ENCODE measurements at regions not wholly inside any gene's neighbourhood (a gene's known extent, or its start where the extent isn't known, plus 50 kb on each side); places are given as distances from the start of the nearest gene placed in this dataset.

- ChIA-PET POLR2A (no interaction called here), CTCF (no interaction called here)
- intact Hi-C loops (cut with micrococcal nuclease; ENCODE audit: unreplicated experiment) = no loop called here
- DNase-seq = peak; percentile 16 to 47
- Histone ChIP-seq H3K4me1 (no peaks in the 10 kb centered on the region), H3K36me3 (ENCODE audit: control insufficient read depth, insufficient read depth, low read length) (no peaks in the 10 kb centered on the region), H3K9me3 (no peaks in the 10 kb centered on the region), H3K4me3 (ENCODE audit: low read depth, low read length) (no peak overlapping the region), H3K27me3 (replicated peaks; ENCODE audit: control insufficient read depth, insufficient read depth, low read length) (no peaks in the 10 kb centered on the region)
- BruUV-seq (replicated peaks) = no TSS peak
- Mint-ChIP-seq H3K27me3 (ENCODE audit: insufficient read depth, unreplicated experiment) (no peaks in the 10 kb centered on the region), H3K9me3 (ENCODE audit: unreplicated experiment) (no peaks in the 10 kb centered on the region), H3K27ac (ENCODE audit: unreplicated experiment) (no peak overlapping the region), H3K4me3 (ENCODE audit: unreplicated experiment) (no peak overlapping the region), H3K4me1 (ENCODE audit: low read depth, unreplicated experiment) (no peaks in the 10 kb centered on the region), H3K36me3 (ENCODE audit: insufficient read depth, unreplicated experiment) (no peaks in the 10 kb centered on the region)
- TF ChIP-seq CTCF (IDR thresholded peaks at IDR 0.05; ENCODE audit: insufficient read depth in 1 of 2, low read depth in 1 of 2, low read length in 1 of 2, severe bottlenecking in 1 of 2, unreplicated experiment in 1 of 2) = no peak
These were observed 79.8 kb upstream of the CNTN5 start for GRCh38 chr11:98940913-98941312.

DNA sequence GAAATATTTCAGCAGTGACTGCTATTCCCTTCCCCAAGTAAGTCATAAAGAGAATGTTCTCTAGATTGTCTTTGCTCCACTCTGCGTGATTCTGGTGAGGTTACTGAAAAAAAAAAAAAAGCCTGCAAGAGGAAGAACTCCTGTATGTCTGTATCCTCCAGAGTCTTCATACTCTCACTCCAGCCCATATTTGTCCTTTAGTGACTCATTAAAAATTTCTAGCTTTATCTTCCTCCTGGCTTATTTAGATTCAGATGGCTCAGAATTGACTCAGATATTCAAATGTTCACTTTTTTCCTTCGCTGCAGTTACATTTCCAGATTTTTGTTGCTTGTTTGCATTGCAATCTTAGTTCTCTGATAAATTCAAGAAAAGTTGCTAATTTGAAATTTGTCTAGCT is 76.3 kb upstream of the CNTN5 start:
- ChIA-PET CTCF (no interaction called here), POLR2A (no interaction called here)
- no peaks in the 10 kb centered on the region for H3K36me3 Mint-ChIP-seq (ENCODE audit: insufficient read depth, unreplicated experiment)
- H3K27ac Mint-ChIP-seq (ENCODE audit: unreplicated experiment) = no peak overlapping the region
- Histone ChIP-seq H3K36me3 (ENCODE audit: control insufficient read depth, insufficient read depth, low read length) (no peaks in the 10 kb centered on the region), H3K4me1 (no peaks in the 10 kb centered on the region), H3K27me3 (replicated peaks; ENCODE audit: control insufficient read depth, insufficient read depth, low read length) (no peaks in the 10 kb centered on the region), H3K9me3 (no peaks in the 10 kb centered on the region), H3K4me3 (ENCODE audit: low read depth, low read length) (no peak overlapping the region)
- H3K9me3 Mint-ChIP-seq (ENCODE audit: unreplicated experiment) = no peaks in the 10 kb centered on the region
- intact Hi-C loops (cut with micrococcal nuclease; ENCODE audit: unreplicated experiment) = no loop called here
- DNase-seq = no peak
- no TSS peak for BruUV-seq (replicated peaks)
- no peak overlapping the region for H3K4me3 Mint-ChIP-seq (ENCODE audit: unreplicated experiment)
- no peaks in the 10 kb centered on the region for H3K27me3 Mint-ChIP-seq (ENCODE audit: insufficient read depth, unreplicated experiment)
- H3K4me1 Mint-ChIP-seq (ENCODE audit: low read depth, unreplicated experiment) = no peaks in the 10 kb centered on the region
- TF ChIP-seq CTCF (IDR thresholded peaks at IDR 0.05; ENCODE audit: insufficient read depth in 1 of 2, low read depth in 1 of 2, low read length in 1 of 2, severe bottlenecking in 1 of 2, unreplicated experiment in 1 of 2) = no peak

DNA sequence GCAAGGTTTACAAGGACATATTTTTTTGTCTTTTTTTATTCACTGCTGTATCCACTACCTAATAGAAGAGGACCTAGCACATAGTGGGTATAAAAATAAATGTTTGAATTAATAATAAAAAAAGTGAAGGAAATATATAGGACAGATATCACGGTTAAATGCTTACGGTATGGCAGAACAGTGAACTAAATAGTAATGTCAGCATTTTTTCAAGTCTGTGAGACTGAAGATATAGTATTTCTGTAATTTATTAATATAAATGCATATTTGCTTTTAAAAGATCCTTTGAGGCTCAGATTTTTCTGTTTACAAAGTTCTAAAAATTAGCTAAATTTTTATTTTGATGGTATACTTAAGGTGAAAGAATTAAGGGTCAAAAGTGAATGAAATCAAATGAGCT is 68.6 kb upstream of the CNTN5 start:
- H3K9me3 Mint-ChIP-seq (ENCODE audit: unreplicated experiment) = no peaks in the 10 kb centered on the region
- intact Hi-C loops (cut with micrococcal nuclease; ENCODE audit: unreplicated experiment) = no loop called here
- no TSS peak for BruUV-seq (replicated peaks)
- TF ChIP-seq CTCF (IDR thresholded peaks at IDR 0.05; ENCODE audit: insufficient read depth in 1 of 2, low read depth in 1 of 2, low read length in 1 of 2, severe bottlenecking in 1 of 2, unreplicated experiment in 1 of 2) = no peak
- H3K4me1 Mint-ChIP-seq (ENCODE audit: low read depth, unreplicated experiment) = no peaks in the 10 kb centered on the region
- no peak overlapping the region for H3K4me3 Mint-ChIP-seq (ENCODE audit: unreplicated experiment)
- no peak overlapping the region for H3K27ac Mint-ChIP-seq (ENCODE audit: unreplicated experiment)
- H3K27me3 ChIP-seq (replicated peaks; ENCODE audit: control insufficient read depth, insufficient read depth, low read length) = no peaks in the 10 kb centered on the region
- POLR2A ChIA-PET = no interaction called here
- no peaks in the 10 kb centered on the region for H3K9me3 ChIP-seq
- H3K4me1 ChIP-seq = no peaks in the 10 kb centered on the region
- no peaks in the 10 kb centered on the region for H3K36me3 Mint-ChIP-seq (ENCODE audit: insufficient read depth, unreplicated experiment)
- no peak for DNase-seq
- CTCF ChIA-PET = no interaction called here
- no peak overlapping the region for H3K4me3 ChIP-seq (ENCODE audit: low read depth, low read length)
- H3K27me3 Mint-ChIP-seq (ENCODE audit: insufficient read depth, unreplicated experiment) = no peaks in the 10 kb centered on the region
- no peaks in the 10 kb centered on the region for H3K36me3 ChIP-seq (ENCODE audit: control insufficient read depth, insufficient read depth, low read length)
